Neuronal stem cell (in vitro differentiated cells): ENCODE measurements at regions not wholly inside any gene's neighbourhood (a gene's known extent, or its start where the extent isn't known, plus 50 kb on each side); places are given as distances from the start of the nearest gene placed in this dataset.

ENCODE experiments used
- DNase-seq: peaks from one replicate; pipeline ENCODE4 v3.0.0-alpha.2; 2013; ENCODE audit warnings: low spot score
- H2AFZ ChIP-seq: one replicate; pipeline ENCODE4 v1.6.1; 2013; ENCODE audit warnings: mild to moderate bottlenecking, low read length, inconsistent platforms
- H2AK5ac ChIP-seq: 2 replicates; pipeline ENCODE4 v1.6.1; 2013; ENCODE audit warnings: low read depth, mild to moderate bottlenecking, inconsistent platforms, low read length, moderate library complexity, mixed read lengths
- H2BK120ac ChIP-seq: 2 replicates; pipeline ENCODE4 v1.6.1; 2013; ENCODE audit warnings: low read depth, mild to moderate bottlenecking, inconsistent platforms, low read length, moderate library complexity, mixed read lengths
- H2BK12ac ChIP-seq: one replicate; pipeline ENCODE4 v1.6.1; 2013; ENCODE audit warnings: low read length, inconsistent platforms
- H2BK15ac ChIP-seq: 2 replicates; pipeline ENCODE4 v1.6.1; 2013; ENCODE audit warnings: mild to moderate bottlenecking, low read length, inconsistent platforms, mixed read lengths
- H2BK5ac ChIP-seq: one replicate; pipeline ENCODE4 v1.6.1; 2013; ENCODE audit warnings: inconsistent platforms, mild to moderate bottlenecking, low read length, moderate library complexity
- H3K14ac ChIP-seq: one replicate; pipeline ENCODE4 v1.6.1; 2013; ENCODE audit warnings: low read length, inconsistent platforms
- H3K18ac ChIP-seq: 2 replicates; pipeline ENCODE4 v1.6.1; 2013; ENCODE audit warnings: low read length, inconsistent platforms
- H3K23ac ChIP-seq: 2 replicates; pipeline ENCODE4 v1.6.1; 2013; ENCODE audit warnings: low read depth, mild to moderate bottlenecking, mixed read lengths, low read length, inconsistent platforms; ENCODE audit not compliant: poor library complexity
- H3K27ac ChIP-seq: replicated peaks from 3 replicates; pipeline ENCODE4 v1.5.1; 2013; ENCODE audit warnings: low read length, inconsistent platforms
- H3K27me3 ChIP-seq, 3 experiments: 2 replicates each; pipeline ENCODE4 v1.6.1; 2013; ENCODE audit warnings: low read length in 3 of 3, mild to moderate bottlenecking in 2 of 3, inconsistent platforms in 1 of 3, low read depth in 1 of 3, mixed read lengths in 1 of 3, moderate library complexity in 1 of 3; ENCODE audit not compliant: control insufficient read depth in 3 of 3, insufficient read depth in 3 of 3
- H3K36me3 ChIP-seq, 2 donors: replicated peaks in 1 of 2; 2 replicates each; pipeline ENCODE4 v1.6.1; 2013; ENCODE audit warnings: low read length in 2 of 2; ENCODE audit not compliant: control insufficient read depth in 2 of 2, insufficient read depth in 2 of 2
- H3K4ac ChIP-seq: 2 replicates; pipeline ENCODE4 v1.6.1; 2013; ENCODE audit warnings: inconsistent platforms, mild to moderate bottlenecking, low read length, moderate library complexity
- H3K4me1 ChIP-seq, 2 donors: 1 replicate in 1 of 2; 2 replicates in 1 of 2; pipeline ENCODE4 v1.6.1; 2013; ENCODE audit warnings: low read length in 2 of 2, low read depth in 1 of 2; ENCODE audit not compliant: control insufficient read depth in 2 of 2, insufficient read depth in 1 of 2
- H3K4me2 ChIP-seq: one replicate; pipeline ENCODE4 v1.6.1; 2013; ENCODE audit warnings: mild to moderate bottlenecking, low read length, inconsistent platforms; ENCODE audit not compliant: insufficient read depth, poor library complexity, severe bottlenecking
- H3K4me3 ChIP-seq, 2 donors: 2 replicates each; pipeline ENCODE4 v1.5.1; 2013; ENCODE audit warnings: low read length in 2 of 2, mild to moderate bottlenecking in 2 of 2, inconsistent platforms in 1 of 2, moderate library complexity in 1 of 2
- H3K79me1 ChIP-seq: one replicate; pipeline ENCODE4 v1.6.1; 2013; ENCODE audit warnings: low read depth, mild to moderate bottlenecking, inconsistent platforms, low read length, moderate library complexity
- H3K9ac ChIP-seq: one replicate; pipeline ENCODE4 v1.6.1; 2013; ENCODE audit warnings: mild to moderate bottlenecking, low read depth, low read length, inconsistent platforms; ENCODE audit not compliant: poor library complexity
- H3K9me3 ChIP-seq, 2 donors: replicated peaks in 1 of 2; 2 replicates each; pipeline versions ENCODE3 to v1.6.1; 2013; ENCODE audit warnings: low read length in 2 of 2, mild to moderate bottlenecking in 2 of 2, inconsistent platforms in 1 of 2, low read depth in 1 of 2, mixed read lengths in 1 of 2, moderate library complexity in 1 of 2; ENCODE audit not compliant: control insufficient read depth in 2 of 2, insufficient read depth in 1 of 2
- H4K8ac ChIP-seq: one replicate; pipeline ENCODE4 v1.6.1; 2013; ENCODE audit warnings: low read depth, mild to moderate bottlenecking, inconsistent platforms, low read length, moderate library complexity
- H4K91ac ChIP-seq: one replicate; pipeline ENCODE4 v1.6.1; 2013; ENCODE audit warnings: low read length, low read depth, mild to moderate bottlenecking, inconsistent platforms; ENCODE audit not compliant: poor library complexity
- WGBS, 2 donors: extraction: QIAGEN DNeasy Blood & Tissue Kit; methylation state at CpG; one replicate each; pipeline ENCODE4 v1.1.7; 2013; ENCODE audit warnings: missing lambda C conversion rate in 2 of 2, mixed read lengths in 1 of 2; ENCODE audit not compliant: insufficient read length in 2 of 2, insufficient replicate concordance in 1 of 2; ENCODE audit errors: extremely low coverage in 2 of 2; 5-methylcytosine and 5-hydroxymethylcytosine counted together

- Histone ChIP-seq H4K8ac (no peak overlapping the region), H2BK12ac (no peak overlapping the region), H3K36me3 (peaks cover 0 to 3% of the 10 kb centered on the region in 2 donors), H2BK5ac (peak overlapping the region; percentile 87), H3K4me2 (no peak overlapping the region), H3K27ac (no peak overlapping the region), H3K23ac (no peak overlapping the region), H2AK5ac (no peak overlapping the region), H2BK15ac (no peak overlapping the region), H3K18ac (no peak overlapping the region), H3K79me1 (no peaks in the 10 kb centered on the region), H4K91ac (no peak overlapping the region), H2BK120ac (no peak overlapping the region), H3K4me3 (no peak overlapping the region), H2AFZ (no peak overlapping the region), H3K9ac (no peak overlapping the region), H3K9me3 (no peaks in the 10 kb centered on the region), H3K4me1 (peaks cover 3 to 7% of the 10 kb centered on the region in 2 donors), H3K27me3 (no peaks in the 10 kb centered on the region), H3K14ac (no peak overlapping the region), H3K4ac (no peak overlapping the region)
- WGBS, 2 donors, result no CpG with 5 or more reads among the region's 10 CpGs
- DNase-seq, result no peak
Measured at GRCh38 chr17:64788286-64789060, 126.4 kb upstream of the SMURF2 start.

GRCh38 chr17:64787921-64788271 is 125.8 kb upstream of the SMURF2 start:
- no peaks in the 10 kb centered on the region for H3K27me3 ChIP-seq
- no peak overlapping the region for H3K4me3 ChIP-seq
- no peaks in the 10 kb centered on the region for H3K79me1 ChIP-seq
- no peak overlapping the region for H3K9ac ChIP-seq
- H3K27ac ChIP-seq, result no peak overlapping the region
- no peak overlapping the region for H2BK5ac ChIP-seq
- H3K14ac ChIP-seq, result no peak overlapping the region
- peaks cover 3 to 6% of the 10 kb centered on the region in 2 donors for H3K4me1 ChIP-seq
- no peak overlapping the region for H2AFZ ChIP-seq
- WGBS, 2 donors, result no CpG with 5 or more reads among the region's 8 CpGs
- H2BK15ac ChIP-seq, result no peak overlapping the region
- no peak for DNase-seq
- no peak overlapping the region for H4K8ac ChIP-seq
- no peaks in the 10 kb centered on the region for H3K9me3 ChIP-seq
- H2BK12ac ChIP-seq, result no peak overlapping the region
- no peak overlapping the region for H3K4me2 ChIP-seq
- H2BK120ac ChIP-seq, result no peak overlapping the region
- no peak overlapping the region for H2AK5ac ChIP-seq
- no peak overlapping the region for H4K91ac ChIP-seq
- H3K36me3 ChIP-seq, result peaks cover 0 to 3% of the 10 kb centered on the region in 2 donors
- no peak overlapping the region for H3K23ac ChIP-seq
- H3K4ac ChIP-seq, result no peak overlapping the region
- peak overlapping the region; percentile 35 for H3K18ac ChIP-seq

- Histone ChIP-seq H3K9ac (no peak overlapping the region), H3K4ac (no peak overlapping the region), H3K36me3 (peaks cover 0 to 3% of the 10 kb centered on the region in 2 donors), H2BK12ac (no peak overlapping the region), H3K27ac (no peak overlapping the region), H3K9me3 (no peaks in the 10 kb centered on the region), H3K18ac (peak overlapping the region; percentile 35), H2BK15ac (no peak overlapping the region), H4K8ac (no peak overlapping the region), H3K4me3 (no peak overlapping the region), H3K23ac (no peak overlapping the region), H4K91ac (no peak overlapping the region), H2BK5ac (no peak overlapping the region), H3K4me1 (peaks cover 3 to 4% of the 10 kb centered on the region in 2 donors), H3K14ac (no peak overlapping the region), H2AFZ (no peak overlapping the region), H3K79me1 (no peaks in the 10 kb centered on the region), H2BK120ac (no peak overlapping the region), H2AK5ac (no peak overlapping the region), H3K27me3 (no peaks in the 10 kb centered on the region), H3K4me2 (no peak overlapping the region)
- no peak for DNase-seq
- no CpG with 5 or more reads among the region's 11 CpGs for WGBS, 2 donors
Measured at GRCh38 chr17:64787255-64787920, 125.3 kb upstream of the SMURF2 start.

DNA sequence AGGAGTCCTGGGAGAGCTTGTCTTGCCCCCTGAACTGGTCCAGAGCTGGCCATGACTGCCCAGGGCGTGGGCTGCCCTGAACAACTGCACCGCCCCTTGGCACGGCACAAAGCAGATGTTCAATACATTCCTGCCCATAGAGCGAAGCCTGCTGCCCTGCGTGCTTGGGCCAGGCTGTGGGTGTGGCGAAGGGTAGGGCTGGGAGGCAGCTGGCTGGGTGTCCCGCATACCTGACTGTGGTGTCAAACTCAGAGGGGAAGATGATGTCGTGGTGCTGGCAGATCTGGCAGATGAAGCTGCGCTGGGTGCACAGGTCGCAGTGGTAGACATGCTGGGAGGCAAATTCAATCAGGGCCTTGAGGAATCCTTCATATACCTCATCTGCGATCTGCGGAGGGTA is 124.2 kb upstream of the SMURF2 start:
- peak overlapping the region; percentile 44 for H3K9ac ChIP-seq
- peaks cover 0 to 3% of the 10 kb centered on the region in 2 donors for H3K36me3 ChIP-seq
- no peak overlapping the region for H3K4me2 ChIP-seq
- no peak overlapping the region for H3K27ac ChIP-seq
- H3K4me1 ChIP-seq, result peaks cover 4% of the 10 kb centered on the region in 2 donors
- no peaks in the 10 kb centered on the region for H3K79me1 ChIP-seq
- H2BK12ac ChIP-seq, result no peak overlapping the region
- H2AK5ac ChIP-seq, result no peak overlapping the region
- no peak overlapping the region for H2AFZ ChIP-seq
- no peak overlapping the region for H2BK15ac ChIP-seq
- no peak overlapping the region for H2BK5ac ChIP-seq
- no peaks in the 10 kb centered on the region for H3K9me3 ChIP-seq
- no peak overlapping the region for H3K4me3 ChIP-seq
- peaks cover 0 to 10% (median 0%) of the 10 kb centered on the region in 3 experiments for H3K27me3 ChIP-seq
- no peak overlapping the region for H3K18ac ChIP-seq
- WGBS, 2 donors, result no CpG with 5 or more reads among the region's 12 CpGs
- no peak overlapping the region for H4K8ac ChIP-seq
- H3K23ac ChIP-seq, result no peak overlapping the region
- H2BK120ac ChIP-seq, result no peak overlapping the region
- H3K4ac ChIP-seq, result no peak overlapping the region
- H4K91ac ChIP-seq, result no peak overlapping the region
- H3K14ac ChIP-seq, result no peak overlapping the region
- no peak for DNase-seq
